ENCODE measurements at regions not wholly inside any gene's neighbourhood (a gene's known extent, or its start where the extent isn't known, plus 50 kb on each side); places are given as distances from the start of the nearest gene placed in this dataset.

- TF ChIP-seq CTCF (IDR thresholded peaks at IDR 0.05; ENCODE audit: low read depth, low read length, poor library complexity, severe bottlenecking) (no peak), EZH2phosphoT487 (IDR thresholded peaks at IDR 0.05; ENCODE audit: borderline replicate concordance, low read length) (no peak)
Measured at GRCh38 chr11:91527380-91528030, 697.1 kb upstream of the FAT3 start.

All from DOHH2 (cell line).